ENCODE measurements at regions not wholly inside any gene's neighbourhood (a gene's known extent, or its start where the extent isn't known, plus 50 kb on each side); places are given as distances from the start of the nearest gene placed in this dataset.

DNA sequence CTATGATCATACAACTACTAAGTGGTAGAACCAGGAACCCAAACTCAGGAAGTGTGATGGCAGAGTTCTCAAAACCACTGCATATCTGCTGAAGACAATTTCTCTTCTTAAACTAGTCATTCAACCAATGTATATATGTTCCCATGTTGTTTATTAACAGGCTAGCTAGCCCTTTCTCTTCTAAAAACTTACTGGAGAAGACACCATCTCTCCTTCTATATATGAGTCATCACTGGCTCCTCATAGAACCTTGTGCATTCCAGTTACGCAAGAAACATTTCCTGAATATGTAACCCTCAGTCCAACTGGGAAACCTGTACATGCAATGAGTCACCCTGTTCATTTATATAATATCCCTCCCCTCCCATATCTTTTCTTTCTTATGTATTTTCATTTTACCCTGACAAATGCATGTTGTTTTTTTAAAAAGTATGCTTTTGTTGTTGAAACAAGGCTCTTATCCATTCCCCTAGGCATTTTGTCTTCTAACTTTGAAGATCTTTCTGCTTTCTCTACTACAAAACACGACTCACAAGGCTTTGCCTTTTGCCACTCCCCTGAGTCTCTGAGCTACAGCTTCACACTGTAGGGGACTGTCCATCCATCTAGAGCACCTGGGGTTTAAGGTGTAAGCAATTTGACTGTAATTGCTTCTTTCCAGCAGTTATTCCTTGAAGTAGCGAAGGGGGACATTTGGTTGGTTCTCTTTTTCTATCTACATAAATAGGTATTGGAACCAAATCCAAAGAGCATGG lies 119.5 kb downstream of the ANXA1 start:
- TF ChIP-seq TAF1 (IDR thresholded peaks at IDR 0.05; ENCODE audit: borderline replicate concordance, insufficient read depth, low read length) (no peak), POLR2AphosphoS5 (IDR thresholded peaks at IDR 0.05; ENCODE audit: low read depth, low read length) (no peak)
- TF ChIP-seq, protein P1, sequence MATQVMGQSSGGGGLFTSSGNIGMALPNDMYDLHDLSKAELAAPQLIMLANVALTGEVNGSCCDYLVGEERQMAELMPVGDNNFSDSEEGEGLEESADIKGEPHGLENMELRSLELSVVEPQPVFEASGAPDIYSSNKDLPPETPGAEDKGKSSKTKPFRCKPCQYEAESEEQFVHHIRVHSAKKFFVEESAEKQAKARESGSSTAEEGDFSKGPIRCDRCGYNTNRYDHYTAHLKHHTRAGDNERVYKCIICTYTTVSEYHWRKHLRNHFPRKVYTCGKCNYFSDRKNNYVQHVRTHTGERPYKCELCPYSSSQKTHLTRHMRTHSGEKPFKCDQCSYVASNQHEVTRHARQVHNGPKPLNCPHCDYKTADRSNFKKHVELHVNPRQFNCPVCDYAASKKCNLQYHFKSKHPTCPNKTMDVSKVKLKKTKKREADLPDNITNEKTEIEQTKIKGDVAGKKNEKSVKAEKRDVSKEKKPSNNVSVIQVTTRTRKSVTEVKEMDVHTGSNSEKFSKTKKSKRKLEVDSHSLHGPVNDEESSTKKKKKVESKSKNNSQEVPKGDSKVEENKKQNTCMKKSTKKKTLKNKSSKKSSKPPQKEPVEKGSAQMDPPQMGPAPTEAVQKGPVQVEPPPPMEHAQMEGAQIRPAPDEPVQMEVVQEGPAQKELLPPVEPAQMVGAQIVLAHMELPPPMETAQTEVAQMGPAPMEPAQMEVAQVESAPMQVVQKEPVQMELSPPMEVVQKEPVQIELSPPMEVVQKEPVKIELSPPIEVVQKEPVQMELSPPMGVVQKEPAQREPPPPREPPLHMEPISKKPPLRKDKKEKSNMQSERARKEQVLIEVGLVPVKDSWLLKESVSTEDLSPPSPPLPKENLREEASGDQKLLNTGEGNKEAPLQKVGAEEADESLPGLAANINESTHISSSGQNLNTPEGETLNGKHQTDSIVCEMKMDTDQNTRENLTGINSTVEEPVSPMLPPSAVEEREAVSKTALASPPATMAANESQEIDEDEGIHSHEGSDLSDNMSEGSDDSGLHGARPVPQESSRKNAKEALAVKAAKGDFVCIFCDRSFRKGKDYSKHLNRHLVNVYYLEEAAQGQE (IDR thresholded peaks at IDR 0.05; ENCODE audit: insufficient read depth in 1 of 2, low read depth in 2 of 2, low read length in 2 of 2) = no peak

All from PFSK-1 (cell line).